Brain microvascular endothelial cell (primary cell): ENCODE measurements at regions not wholly inside any gene's neighbourhood (a gene's known extent, or its start where the extent isn't known, plus 50 kb on each side); places are given as distances from the start of the nearest gene placed in this dataset.

ENCODE experiments used
- DNase-seq: peaks from one replicate; pipeline ENCODE4 v3.0.0-alpha.2; 2020
- H3K27ac ChIP-seq: fragments of 250-450 bp; sonication (Bioruptor Pico); 2 replicates; pipeline ENCODE4 v1.5.1; 2020; ENCODE audit warnings: mild to moderate bottlenecking, moderate library complexity
- H3K27me3 ChIP-seq: fragments of 250-450 bp; sonication (Bioruptor Pico); replicated peaks from 2 replicates; pipeline ENCODE4 v1.5.1; 2020; ENCODE audit warnings: mild to moderate bottlenecking
- H3K36me3 ChIP-seq: fragments of 250-450 bp; sonication (Bioruptor Pico); replicated peaks from 2 replicates; pipeline ENCODE4 v1.5.1; 2020; ENCODE audit warnings: mild to moderate bottlenecking
- H3K4me3 ChIP-seq: 2 replicates; pipeline ENCODE4 v1.5.1; 2011; ENCODE audit warnings: low read depth, mild to moderate bottlenecking, control low read depth, low read length, moderate library complexity
- CTCF ChIP-seq: IDR thresholded peaks from 2 replicates; pipeline ENCODE4 v1.5.1; 2011; ENCODE audit warnings: low read depth, mild to moderate bottlenecking, moderate library complexity, low read length, control low read depth, inconsistent platforms; ENCODE audit errors: missing control alignments
- in situ Hi-C: cut with HindIII; loops from 2 replicates; pipeline ENCODE4 v1.10.0; 2017; ENCODE audit warnings: low sequenced_read_pairs, low pct_ligation_motif_present

- TF ChIP-seq CTCF: no peak
- no peak for DNase-seq
- in situ Hi-C loops: no loop called here
- Histone ChIP-seq H3K27me3 (no peaks in the 10 kb centered on the region), H3K36me3 (no peaks in the 10 kb centered on the region), H3K4me3 (no peak overlapping the region), H3K27ac (no peak overlapping the region)
Measured at GRCh38 chr4:81595798-81596610, 124.3 kb upstream of the RASGEF1B start.

GRCh38 chr4:81595287-81595686 is 123.6 kb upstream of the RASGEF1B start:
- Histone ChIP-seq H3K27ac (no peak overlapping the region), H3K4me3 (no peak overlapping the region)

GRCh38 chr4:81594490-81595159 is 122.9 kb upstream of the RASGEF1B start:
- TF ChIP-seq CTCF: no peak
- no peak overlapping the region for H3K4me3 ChIP-seq
- no peaks in the 10 kb centered on the region for H3K36me3 ChIP-seq
- DNase-seq: no peak
- in situ Hi-C loops: no loop called here
- H3K27ac ChIP-seq: no peak overlapping the region
- H3K27me3 ChIP-seq: no peaks in the 10 kb centered on the region

More at GRCh38 chr4:81595287-81595686, 123.6 kb upstream of the RASGEF1B start:
- in situ Hi-C loops: no loop called here
- no peaks in the 10 kb centered on the region for H3K27me3 ChIP-seq
- DNase-seq: no peak
- H3K36me3 ChIP-seq: no peaks in the 10 kb centered on the region
- no peak for TF ChIP-seq CTCF

- in situ Hi-C loops: no loop called here
- H3K36me3 ChIP-seq: no peaks in the 10 kb centered on the region
- DNase-seq: no peak
- no peaks in the 10 kb centered on the region for H3K27me3 ChIP-seq
- H3K4me3 ChIP-seq: no peak overlapping the region
- H3K27ac ChIP-seq: no peak overlapping the region
- TF ChIP-seq CTCF: no peak
Measured at GRCh38 chr4:81592701-81593100, 121.0 kb upstream of the RASGEF1B start.

- no peak for TF ChIP-seq CTCF
Measured at GRCh38 chr4:81590596-81590995, 118.9 kb upstream of the RASGEF1B start.

More at GRCh38 chr4:81590596-81590995, 118.9 kb upstream of the RASGEF1B start:
- Histone ChIP-seq H3K27ac (no peak overlapping the region), H3K36me3 (no peaks in the 10 kb centered on the region), H3K4me3 (no peak overlapping the region), H3K27me3 (no peaks in the 10 kb centered on the region)
- no peak for DNase-seq
- in situ Hi-C loops: no loop called here
